DLD1 (cell line): ENCODE measurements at regions not wholly inside any gene's neighbourhood (a gene's known extent, or its start where the extent isn't known, plus 50 kb on each side); places are given as distances from the start of the nearest gene placed in this dataset.
"Not testable (repeated sequence)": the region's sequence is repeated elsewhere in the genome, so short reads cannot be mapped to it uniquely, and the experiment has no call there.

Experiments
- in situ Hi-C: cut with HindIII; loops from 2 replicates; pipeline ENCODE4 v1.10.0; 2017; ENCODE audit warnings: low sequenced_read_pairs

DNA sequence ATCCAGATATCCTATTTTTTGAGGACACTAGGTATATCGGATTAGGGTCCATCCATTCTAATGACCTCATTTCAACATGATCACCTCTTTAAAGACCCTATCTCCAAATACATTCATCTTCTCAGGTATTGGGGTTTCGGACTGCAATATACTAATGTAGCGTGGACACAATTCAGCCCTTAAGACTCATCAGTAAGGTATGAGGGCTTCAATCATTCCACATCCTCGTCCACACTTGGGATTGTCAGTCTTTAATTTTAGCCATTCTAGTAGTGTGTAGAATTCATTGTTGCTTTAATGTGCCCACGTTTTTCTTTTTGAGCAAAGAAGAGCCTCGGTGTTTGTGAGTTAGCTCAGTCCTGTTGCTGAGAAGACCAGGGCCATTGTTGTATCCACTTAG, 177.0 kb upstream of the TBX3 start:
- in situ Hi-C loops, result no loop called here

- in situ Hi-C loops, result no loop called here
These were observed 174.6 kb upstream of the TBX3 start for GRCh38 chr12:114858388-114859146.

DNA sequence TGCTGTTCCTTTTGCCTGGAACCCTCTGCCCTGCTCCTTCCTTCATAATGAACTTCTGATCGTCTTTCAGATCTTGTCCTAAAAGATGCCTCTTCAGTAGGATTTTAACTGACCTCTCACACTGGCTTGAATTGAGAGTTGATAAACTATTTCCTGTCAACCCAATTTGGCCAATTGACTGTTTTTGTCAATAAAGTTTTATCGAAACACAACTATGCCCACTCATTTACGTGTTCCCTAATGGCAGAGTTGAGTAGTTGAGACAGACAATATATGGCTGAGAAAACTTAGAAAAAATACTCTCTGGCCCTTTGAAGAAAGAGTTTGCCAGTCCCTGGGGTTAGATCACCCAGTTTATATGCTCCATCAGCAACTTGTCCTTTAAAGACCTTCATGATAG, 171.7 kb upstream of the TBX3 start:
- in situ Hi-C loops, result no loop called here

DNA sequence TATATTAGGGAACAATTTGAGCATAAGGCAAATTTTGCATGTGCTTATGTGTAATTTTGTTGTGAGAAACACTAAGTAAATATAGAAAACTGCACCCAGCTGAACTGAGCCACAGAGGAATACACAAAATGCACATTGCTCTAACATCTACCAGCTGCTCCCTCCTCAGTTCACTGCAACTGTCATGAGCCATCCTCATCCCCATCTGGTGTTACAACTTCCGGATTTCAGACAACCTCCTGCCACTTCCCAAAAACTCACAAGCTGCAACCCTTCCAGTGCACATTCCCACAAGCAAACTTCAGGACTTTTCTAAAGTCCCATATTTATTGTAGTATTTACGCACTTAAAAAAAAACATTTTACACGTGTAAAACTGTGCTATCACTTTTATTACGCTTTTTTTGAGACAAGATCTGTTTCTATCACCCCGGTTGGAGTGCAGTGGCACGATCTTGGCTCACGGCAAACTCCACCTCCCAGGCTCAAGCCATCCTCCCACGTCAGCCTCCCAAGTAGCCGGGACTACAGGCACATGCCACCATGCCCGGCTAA, 169.1 kb upstream of the TBX3 start:
- in situ Hi-C loops, result no loop called here

- in situ Hi-C loops, result no loop called here
These were observed 168.0 kb upstream of the TBX3 start for GRCh38 chr12:114851981-114852380.

- in situ Hi-C loops, result no loop called here
These were observed 166.8 kb upstream of the TBX3 start for GRCh38 chr12:114850661-114851275.

- in situ Hi-C loops, result no loop called here
These were observed 164.7 kb upstream of the TBX3 start for GRCh38 chr12:114848666-114849065.

GRCh38 chr12:114847441-114848035, 163.6 kb upstream of the TBX3 start:
- in situ Hi-C loops, result no loop called here

DNA sequence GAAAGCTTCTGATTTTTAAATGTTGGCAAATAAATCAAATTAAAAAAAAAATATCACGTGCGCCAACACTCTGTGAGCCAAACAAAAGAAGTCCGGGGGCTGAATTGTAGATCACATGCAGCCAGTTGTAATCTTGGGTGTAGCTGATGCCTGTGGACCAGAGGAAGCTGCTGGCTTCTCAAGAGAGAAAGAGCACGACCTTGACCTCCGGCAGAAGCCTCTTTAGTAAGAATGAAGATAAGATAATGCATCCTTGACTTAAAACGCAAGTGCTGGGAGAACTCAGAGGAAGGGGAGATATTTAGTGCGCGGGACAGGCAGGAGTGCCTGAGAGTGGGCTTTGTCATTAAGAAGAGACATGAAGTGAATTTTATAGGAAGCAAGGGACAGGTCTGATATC, 162.8 kb upstream of the TBX3 start:
- in situ Hi-C loops, result no loop called here

DNA sequence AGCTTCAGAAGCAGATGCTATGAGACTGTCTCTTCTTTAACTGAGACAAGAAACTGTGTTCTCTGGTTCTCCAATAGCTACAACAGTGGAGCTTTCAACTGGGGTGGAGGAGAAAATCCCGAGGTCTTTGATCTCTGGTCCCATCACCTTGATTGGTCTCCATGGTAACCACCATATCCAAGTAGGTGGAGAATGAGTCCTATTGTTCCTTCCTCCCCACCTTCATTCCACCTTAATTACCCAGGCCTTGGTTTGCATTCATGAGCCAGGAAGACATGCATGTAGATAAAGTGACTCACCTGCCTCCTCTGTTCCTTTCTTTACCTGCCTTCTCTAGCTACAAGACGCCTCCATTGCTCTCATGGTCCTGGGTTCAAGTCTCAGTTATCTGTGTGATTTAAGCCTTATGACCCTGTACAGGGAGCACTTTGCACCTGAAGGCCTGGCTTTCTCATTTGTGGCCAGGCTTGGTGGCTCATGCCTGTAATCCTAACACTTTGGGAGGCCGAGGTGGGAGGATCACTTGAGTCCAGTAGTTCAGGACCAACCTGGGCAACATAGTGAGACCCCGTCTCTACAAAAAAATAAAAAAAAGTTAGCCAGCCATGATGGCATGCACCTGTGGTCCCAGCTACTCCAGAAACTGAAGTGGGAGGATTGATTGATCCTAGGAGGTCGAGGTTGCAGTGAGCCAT, 157.7 kb upstream of the TBX3 start:
- in situ Hi-C loops, result no loop called here

GRCh38 chr12:114838480-114838879, 154.5 kb upstream of the TBX3 start:
- in situ Hi-C loops, result no loop called here

DNA sequence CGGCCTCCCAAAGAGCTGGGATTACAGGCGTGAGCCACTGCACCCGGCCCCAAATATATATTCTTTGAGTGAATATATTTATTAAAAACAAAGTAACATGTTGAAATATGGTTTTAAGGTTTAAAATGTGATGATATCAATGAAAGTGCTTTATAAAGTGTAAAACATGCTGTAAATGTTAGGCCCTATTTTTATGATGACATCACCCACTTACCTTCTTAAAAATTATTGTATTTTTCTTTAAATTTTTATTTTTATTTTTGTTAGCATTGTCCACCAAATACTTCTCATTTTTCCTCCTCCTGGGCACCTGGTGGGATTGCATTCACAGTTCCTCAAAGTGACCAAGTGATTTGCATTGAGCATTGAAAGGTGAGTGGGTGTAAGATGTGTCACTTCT, 152.6 kb upstream of the TBX3 start:
- in situ Hi-C loops, result no loop called here

- in situ Hi-C loops, result no loop called here
These were observed 151.1 kb upstream of the TBX3 start for GRCh38 chr12:114835031-114835430.

GRCh38 chr12:114834621-114835020, 150.6 kb upstream of the TBX3 start:
- in situ Hi-C loops, result no loop called here

GRCh38 chr12:114829833-114830232, 145.9 kb upstream of the TBX3 start:
- in situ Hi-C loops, result no loop called here

- in situ Hi-C loops, result not testable (repeated sequence)
These were observed 145.3 kb upstream of the TBX3 start for GRCh38 chr12:114829244-114829643.

GRCh38 chr12:114827461-114827860, 143.5 kb upstream of the TBX3 start:
- in situ Hi-C loops, result no loop called here

DNA sequence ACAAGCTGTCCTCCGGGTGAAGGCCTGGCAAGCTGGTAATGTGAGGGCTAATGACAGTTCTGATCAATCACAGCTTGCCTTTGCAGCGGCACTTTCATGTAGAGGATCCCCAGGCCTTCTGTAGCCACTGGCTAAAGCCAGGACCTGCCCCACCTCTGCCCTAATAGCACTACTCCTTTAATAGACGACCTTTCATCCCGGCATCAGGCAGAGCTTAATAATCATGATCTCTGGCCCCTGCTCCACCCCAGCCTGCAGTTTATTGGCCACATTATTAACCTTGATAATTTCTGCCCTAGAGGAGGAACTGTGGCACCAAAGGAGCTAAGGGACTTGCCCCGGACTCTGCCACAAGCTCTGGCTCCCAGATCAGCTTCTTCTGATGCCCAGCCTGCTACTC, 142.3 kb upstream of the TBX3 start:
- in situ Hi-C loops, result no loop called here

DNA sequence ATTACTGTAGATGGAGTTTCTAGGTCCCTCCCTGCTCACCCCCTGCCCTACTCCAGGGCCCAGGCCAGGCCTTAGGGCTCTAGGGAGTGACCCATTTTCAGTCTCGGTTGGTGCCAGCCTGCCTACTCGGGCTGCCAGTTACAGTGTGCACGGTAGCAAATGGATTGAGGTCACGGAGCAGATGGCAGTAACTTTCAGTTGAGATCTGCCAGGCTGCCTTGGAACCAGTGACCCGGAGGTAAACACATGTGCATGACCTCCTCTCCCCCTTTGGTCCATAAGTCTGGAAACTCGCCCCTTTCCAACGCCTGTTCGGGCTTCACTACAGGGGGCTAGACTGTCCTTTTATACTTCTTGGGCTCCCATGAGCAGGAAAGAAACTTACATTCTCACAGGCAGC, 139.7 kb upstream of the TBX3 start:
- in situ Hi-C loops, result no loop called here

- in situ Hi-C loops, result no loop called here
These were observed 137.6 kb upstream of the TBX3 start for GRCh38 chr12:114821570-114821969.

GRCh38 chr12:114820796-114821195, 136.8 kb upstream of the TBX3 start:
- in situ Hi-C loops, result no loop called here
